Osteoblast (primary cell): ENCODE measurements at regions not wholly inside any gene's neighbourhood (a gene's known extent, or its start where the extent isn't known, plus 50 kb on each side); places are given as distances from the start of the nearest gene placed in this dataset.

Experiments used
- DNase-seq: peaks from one replicate; pipeline ENCODE4 v3.0.0; 2011; ENCODE audit warnings: low spot score, mixed read lengths; ENCODE audit not compliant: insufficient read length; ENCODE audit errors: missing footprints
- H2AFZ ChIP-seq: 2 replicates; pipeline ENCODE4 v1.6.0; 2011; ENCODE audit warnings: mild to moderate bottlenecking, low read length
- H3K27ac ChIP-seq: 2 replicates; pipeline ENCODE4 v1.5.1; 2011; ENCODE audit warnings: mild to moderate bottlenecking, low read depth, low read length, moderate library complexity
- H3K27me3 ChIP-seq: 2 replicates; pipeline ENCODE4 v1.6.0; 2012; ENCODE audit warnings: mild to moderate bottlenecking, control low read depth, inconsistent platforms, low read length, moderate library complexity; ENCODE audit not compliant: insufficient read depth
- H3K36me3 ChIP-seq: 2 replicates; pipeline ENCODE4 v1.5.1; 2011; ENCODE audit warnings: mild to moderate bottlenecking, low read length, control low read depth, moderate library complexity; ENCODE audit not compliant: insufficient read depth
- H3K4me1 ChIP-seq: 2 replicates; pipeline ENCODE4 v1.5.1; 2011; ENCODE audit warnings: mild to moderate bottlenecking, low read length, control low read depth, moderate library complexity; ENCODE audit not compliant: insufficient read depth
- H3K4me2 ChIP-seq: 2 replicates; pipeline ENCODE4 v1.6.0; 2011; ENCODE audit warnings: mild to moderate bottlenecking, low read length; ENCODE audit not compliant: insufficient read depth
- H3K4me3 ChIP-seq: fragments of 200-600 bp; sonication (generic); 3 replicates; pipeline ENCODE4 v1.5.1; 2012; ENCODE audit warnings: mild to moderate bottlenecking, low read length, inconsistent platforms; ENCODE audit not compliant: insufficient read depth
- H3K79me2 ChIP-seq: 2 replicates; pipeline ENCODE4 v1.6.0; 2012; ENCODE audit warnings: mild to moderate bottlenecking, low read length, control low read depth, inconsistent platforms; ENCODE audit not compliant: insufficient read depth
- H3K9me3 ChIP-seq: 2 replicates; pipeline ENCODE4 v1.5.1; 2011; ENCODE audit warnings: low read depth, low read length, control low read depth
- H4K20me1 ChIP-seq: 2 replicates; pipeline ENCODE4 v1.6.0; 2012; ENCODE audit warnings: mild to moderate bottlenecking, low read length, control low read depth; ENCODE audit not compliant: insufficient read depth
- CTCF ChIP-seq: IDR thresholded peaks from 2 replicates; pipeline ENCODE4 v1.5.1; 2011; ENCODE audit warnings: mild to moderate bottlenecking, low read depth, low read length, moderate library complexity; ENCODE audit errors: extremely low read depth

GRCh38 chr21:22965455-22966135 is 1967.4 kb downstream of the NCAM2 start:
- TF ChIP-seq CTCF = no peak

GRCh38 chr21:22981819-22982218 is 1983.6 kb downstream of the NCAM2 start:
- H2AFZ ChIP-seq = no peak overlapping the region
- no peak for TF ChIP-seq CTCF
- no peak for DNase-seq

More at GRCh38 chr21:22965455-22966135, 1967.4 kb downstream of the NCAM2 start:
- Histone ChIP-seq H3K27ac (no peak overlapping the region), H3K4me1 (no peaks in the 10 kb centered on the region), H4K20me1 (no peaks in the 10 kb centered on the region), H3K4me2 (no peak overlapping the region), H3K9me3 (peaks cover 3% of the 10 kb centered on the region), H3K27me3 (no peaks in the 10 kb centered on the region), H3K4me3 (no peak overlapping the region), H3K79me2 (no peaks in the 10 kb centered on the region), H3K36me3 (no peaks in the 10 kb centered on the region), H2AFZ (no peak overlapping the region)
- DNase-seq = no peak

DNA sequence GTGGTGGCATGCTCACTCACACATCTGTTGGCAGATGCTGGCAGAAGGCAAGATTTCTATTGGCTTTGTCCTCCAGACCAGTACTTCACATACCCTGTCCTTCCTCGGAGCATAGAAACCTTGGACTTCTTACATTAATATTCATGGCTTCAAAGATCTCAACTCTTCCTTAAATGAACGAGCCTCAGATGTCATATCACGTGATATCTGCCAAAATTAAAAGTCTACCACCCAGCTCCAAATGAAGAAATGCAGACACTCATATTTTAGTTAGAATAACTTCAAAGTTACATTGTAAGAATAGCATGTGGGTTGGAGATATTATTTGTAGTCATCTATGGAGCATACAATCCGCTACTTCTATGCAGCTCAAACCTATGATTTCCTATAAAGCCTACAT is 1994.9 kb downstream of the NCAM2 start:
- H3K79me2 ChIP-seq = no peaks in the 10 kb centered on the region
- no peak overlapping the region for H3K27ac ChIP-seq
- no peak overlapping the region for H3K4me2 ChIP-seq
- no peak for TF ChIP-seq CTCF
- no peaks in the 10 kb centered on the region for H3K27me3 ChIP-seq
- H3K36me3 ChIP-seq = no peaks in the 10 kb centered on the region
- DNase-seq = no peak
- H4K20me1 ChIP-seq = no peaks in the 10 kb centered on the region
- H3K4me1 ChIP-seq = no peaks in the 10 kb centered on the region
- H2AFZ ChIP-seq = no peak overlapping the region
- no peaks in the 10 kb centered on the region for H3K9me3 ChIP-seq
- H3K4me3 ChIP-seq = no peak overlapping the region

More at GRCh38 chr21:22981819-22982218, 1983.6 kb downstream of the NCAM2 start:
- Histone ChIP-seq H3K4me3 (no peak overlapping the region), H3K4me2 (no peak overlapping the region), H3K79me2 (no peaks in the 10 kb centered on the region), H3K9me3 (peaks cover 5% of the 10 kb centered on the region), H4K20me1 (no peaks in the 10 kb centered on the region), H3K4me1 (no peaks in the 10 kb centered on the region), H3K27me3 (no peaks in the 10 kb centered on the region), H3K27ac (no peak overlapping the region), H3K36me3 (no peaks in the 10 kb centered on the region)

DNA sequence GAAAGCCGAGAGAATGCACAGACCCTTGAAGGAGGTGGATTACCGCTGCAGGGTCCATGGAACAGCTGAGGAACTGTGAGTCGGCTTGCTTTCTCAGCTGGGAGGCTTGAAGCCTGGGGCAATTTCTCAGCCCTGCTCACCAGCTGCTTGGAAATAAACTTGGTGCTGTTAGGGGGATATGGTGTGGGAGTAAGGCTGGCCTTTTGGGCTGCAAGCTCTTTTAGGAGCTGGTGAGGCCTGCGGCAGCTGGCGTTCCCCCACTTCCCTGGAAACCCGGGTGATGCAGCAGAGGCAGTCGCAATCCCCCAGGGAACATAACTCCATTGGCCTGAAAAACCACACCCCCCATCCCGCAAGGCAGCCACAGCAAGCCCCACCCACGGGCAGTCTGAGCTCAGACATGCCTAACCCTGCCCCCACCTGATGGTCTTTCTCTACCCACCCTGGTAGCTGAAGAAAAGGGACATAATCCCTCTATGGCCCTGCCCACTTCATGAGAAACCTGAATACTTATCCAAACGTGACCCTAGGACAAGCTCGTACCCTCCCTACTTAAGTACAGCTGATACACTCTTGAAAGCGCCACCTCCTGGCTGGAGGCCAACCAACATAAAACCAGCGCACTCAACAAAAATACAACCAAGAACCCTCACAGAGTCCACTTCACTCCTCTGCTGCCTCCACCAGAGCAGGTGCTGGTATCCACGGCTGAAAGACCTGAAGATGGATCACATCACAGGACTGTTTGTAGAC is 1995.8 kb downstream of the NCAM2 start:
- DNase-seq = no peak
- H3K4me1 ChIP-seq = no peaks in the 10 kb centered on the region
- H3K36me3 ChIP-seq = no peaks in the 10 kb centered on the region
- H3K9me3 ChIP-seq = no peaks in the 10 kb centered on the region
- H3K79me2 ChIP-seq = no peaks in the 10 kb centered on the region
- no peaks in the 10 kb centered on the region for H4K20me1 ChIP-seq
- H2AFZ ChIP-seq = no peak overlapping the region
- H3K4me3 ChIP-seq = no peak overlapping the region
- no peaks in the 10 kb centered on the region for H3K27me3 ChIP-seq
- no peak overlapping the region for H3K27ac ChIP-seq
- no peak overlapping the region for H3K4me2 ChIP-seq
- no peak for TF ChIP-seq CTCF
